GM19397 (cell line): ENCODE measurements at regions not wholly inside any gene's neighbourhood (a gene's known extent, or its start where the extent isn't known, plus 50 kb on each side); places are given as distances from the start of the nearest gene placed in this dataset.
A peak's percentile ranks its signal among the peaks of the same experiment; 100 is the strongest.

Experiments used
- ATAC-seq: cut with Tn5 transposase; IDR thresholded peaks from one replicate; pipeline ENCODE4 v1.9.1; 2021; ENCODE audit warnings: mild to moderate bottlenecking, moderate library complexity; ENCODE audit not compliant: unreplicated experiment

DNA sequence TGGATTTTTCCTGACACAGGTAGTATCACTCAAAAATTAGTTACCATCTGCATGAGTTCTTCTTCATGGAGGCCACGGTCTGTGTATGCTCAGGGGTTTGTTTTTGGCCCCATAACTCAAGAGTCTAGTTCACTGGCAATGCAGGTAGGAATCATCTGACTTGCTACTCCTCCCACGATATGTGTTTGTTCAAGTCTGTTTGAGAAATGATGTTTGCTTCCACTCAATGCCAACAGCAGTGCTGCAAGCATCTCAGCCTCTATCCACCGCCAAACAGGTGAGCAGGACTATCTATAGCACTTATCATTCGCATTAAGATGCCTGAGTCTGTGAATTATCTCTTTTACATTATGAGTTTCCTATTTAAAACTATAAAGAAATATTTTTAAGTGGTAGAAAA is 264.8 kb upstream of the PTGER4 start:
- ATAC-seq = no peak

DNA sequence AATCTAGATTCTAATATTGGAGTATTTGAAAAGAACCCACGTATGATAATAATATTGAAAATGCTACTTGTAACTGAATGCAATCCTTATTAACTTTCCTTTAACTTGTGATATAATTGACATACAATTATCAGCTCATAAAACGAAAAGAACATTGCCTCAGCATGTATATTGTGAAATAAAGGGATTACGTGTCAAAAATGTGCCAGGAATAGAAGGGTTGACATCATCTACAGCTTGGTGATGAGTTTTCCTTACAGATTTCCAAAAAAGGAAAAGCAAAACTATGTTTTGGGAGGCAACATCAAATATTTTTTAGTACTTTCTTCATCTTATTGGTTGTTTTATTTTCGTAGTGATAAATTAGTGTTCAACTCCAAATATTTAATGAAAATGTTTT is 266.0 kb upstream of the PTGER4 start:
- ATAC-seq = no peak

DNA sequence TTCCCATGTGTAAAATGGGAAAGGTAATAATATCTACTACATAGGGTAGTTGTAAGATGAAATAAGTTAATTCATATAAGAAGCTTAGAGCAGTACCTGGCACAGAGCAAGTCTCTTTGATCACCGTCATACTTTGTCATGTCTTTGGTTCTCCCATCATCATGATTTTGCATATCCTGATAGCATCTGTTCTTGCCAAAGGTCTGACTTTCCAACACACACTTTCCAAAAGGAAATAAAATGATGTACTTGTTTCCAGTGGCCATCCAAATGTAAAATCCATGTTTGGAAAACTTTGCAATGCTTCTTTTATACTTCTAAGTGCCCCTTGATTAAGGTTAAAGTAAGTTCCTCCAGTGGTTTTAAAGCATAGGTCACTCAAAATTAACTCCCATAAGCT is 266.9 kb upstream of the PTGER4 start:
- no peak for ATAC-seq

DNA sequence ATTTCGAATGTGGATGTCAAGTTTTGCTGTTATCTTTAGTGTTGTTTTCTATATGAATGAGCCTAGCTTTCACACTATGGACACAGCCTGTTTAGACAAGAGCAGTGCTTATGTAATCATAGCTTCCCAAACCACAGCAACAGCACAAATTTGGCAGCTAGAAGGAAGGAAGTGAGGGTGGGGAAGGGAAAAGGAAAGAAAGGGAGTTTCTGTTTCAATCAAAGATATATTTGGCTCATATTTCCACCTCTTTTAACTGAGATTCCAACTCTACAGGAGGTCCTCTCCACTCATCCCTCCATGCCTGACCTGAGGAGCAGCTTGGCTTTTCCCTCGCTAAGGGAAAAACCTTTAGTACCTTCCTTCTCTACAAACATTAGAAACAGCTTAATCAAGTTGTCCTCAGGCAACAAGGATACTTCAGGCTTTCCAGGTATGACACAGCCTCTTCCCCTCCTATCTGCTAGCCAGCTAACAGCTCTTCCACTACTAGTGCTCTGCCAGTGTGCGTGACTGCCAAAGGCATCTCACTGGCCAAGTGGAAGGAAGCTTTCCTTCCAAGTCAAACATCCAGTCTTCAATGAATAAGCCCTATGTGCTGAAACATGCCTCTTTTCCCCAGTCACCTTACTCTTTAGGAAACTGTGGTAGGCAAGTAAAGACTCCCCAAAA is 268.6 kb upstream of the PTGER4 start:
- no peak for ATAC-seq

DNA sequence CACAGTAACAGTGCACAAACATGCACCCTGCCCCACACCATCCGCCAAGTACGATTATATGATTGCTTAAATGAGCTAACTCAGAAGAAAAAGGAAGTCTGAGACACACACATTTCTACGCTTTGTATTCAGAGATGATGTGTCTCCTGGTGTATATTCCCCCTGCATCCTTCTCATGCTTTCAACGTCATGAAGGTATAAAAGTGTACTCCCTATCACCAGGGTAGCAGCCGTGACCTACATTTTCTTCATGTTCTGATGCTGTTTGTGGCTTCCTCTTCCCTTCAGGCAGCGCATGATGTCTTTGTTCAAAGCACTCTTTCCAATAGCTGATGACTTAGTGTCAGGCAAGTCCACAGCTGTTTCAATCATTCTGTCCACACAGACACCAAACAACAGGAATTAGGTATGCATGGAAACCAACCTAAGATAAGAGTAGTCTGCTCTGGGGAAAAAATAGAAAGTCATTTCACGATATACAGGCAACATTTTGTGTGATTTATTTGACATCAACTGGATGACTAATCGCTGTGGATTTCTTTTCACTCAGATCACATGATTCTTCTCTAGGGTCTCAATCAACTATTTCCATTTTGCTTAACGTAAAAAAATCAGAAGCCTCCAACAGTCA is 269.4 kb upstream of the PTGER4 start:
- no peak for ATAC-seq

DNA sequence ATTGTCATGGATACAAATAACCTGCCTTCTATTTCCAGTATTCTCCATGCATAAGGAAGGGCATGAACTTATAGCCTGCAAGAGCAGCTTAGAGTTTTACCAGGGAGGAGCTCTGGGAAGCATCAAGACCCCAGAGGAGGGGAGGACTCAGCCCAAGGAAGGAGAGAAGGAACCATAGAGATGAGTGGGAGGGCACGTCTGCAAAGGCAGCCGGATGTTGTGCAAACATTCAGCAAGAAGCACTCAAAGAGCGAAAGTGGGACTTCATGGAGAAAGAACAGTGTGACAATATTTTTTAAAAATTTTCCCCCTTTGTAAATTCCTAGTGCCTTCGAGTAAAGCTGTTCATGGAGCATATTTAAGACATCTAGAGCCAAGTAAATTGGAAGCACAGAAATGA is 270.1 kb upstream of the PTGER4 start:
- no peak for ATAC-seq

DNA sequence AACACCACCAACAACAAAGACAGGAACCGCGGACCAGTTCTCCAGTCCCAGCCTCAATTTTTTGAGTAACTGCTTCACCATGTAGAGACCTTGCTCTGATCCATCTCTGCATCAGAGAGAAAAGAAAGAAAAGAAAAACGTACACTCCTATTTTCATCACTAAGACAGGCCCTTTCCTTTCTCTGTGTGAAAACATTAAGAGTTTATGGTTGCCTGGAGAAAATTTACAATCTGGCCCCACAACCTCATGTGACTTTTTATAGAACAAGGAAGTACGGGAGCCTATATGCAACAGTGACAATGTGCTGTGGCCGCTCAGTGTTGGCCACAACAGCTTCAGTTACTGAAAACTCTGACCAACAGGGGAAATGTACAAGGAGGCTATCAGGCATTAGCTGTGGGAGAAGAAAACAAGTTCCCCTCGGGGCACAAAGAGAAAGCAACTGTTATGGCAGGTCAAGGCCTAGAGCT is 272.9 kb upstream of the PTGER4 start:
- ATAC-seq = peak; percentile 45

DNA sequence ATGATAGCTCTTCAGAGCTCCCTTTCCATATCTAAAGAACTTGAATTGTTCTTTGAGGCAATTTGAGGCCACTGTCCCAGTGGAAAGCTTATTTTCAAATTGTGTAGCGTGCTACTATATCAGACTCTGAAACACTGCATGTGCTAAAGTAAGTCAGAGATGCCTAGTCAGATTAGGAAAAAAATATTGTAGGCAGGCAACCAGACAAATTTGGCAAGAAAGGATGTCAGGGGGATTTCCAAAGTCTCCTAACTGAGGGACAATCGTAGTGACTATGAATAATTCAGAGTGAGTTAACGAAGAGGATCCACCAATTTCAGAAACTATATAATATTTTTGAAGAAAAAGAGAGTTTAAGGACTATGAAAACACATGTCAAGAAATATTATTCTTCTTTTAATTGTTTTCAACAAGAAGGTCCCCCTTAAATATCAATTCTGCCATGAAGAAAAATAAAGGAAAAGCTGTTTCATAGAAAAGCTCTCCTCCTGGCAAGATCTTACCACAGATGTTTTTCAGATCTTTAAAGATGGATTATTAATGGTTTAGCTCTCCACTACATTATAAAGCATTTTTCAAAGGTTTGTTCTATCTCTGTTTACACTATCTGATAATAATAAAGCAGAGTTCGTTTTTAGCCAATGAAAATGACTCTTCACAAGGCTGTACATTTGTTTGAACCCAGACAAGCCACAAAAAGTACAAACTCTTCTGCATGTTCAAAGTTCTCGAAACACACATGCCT is 273.5 kb upstream of the PTGER4 start:
- ATAC-seq = no peak

DNA sequence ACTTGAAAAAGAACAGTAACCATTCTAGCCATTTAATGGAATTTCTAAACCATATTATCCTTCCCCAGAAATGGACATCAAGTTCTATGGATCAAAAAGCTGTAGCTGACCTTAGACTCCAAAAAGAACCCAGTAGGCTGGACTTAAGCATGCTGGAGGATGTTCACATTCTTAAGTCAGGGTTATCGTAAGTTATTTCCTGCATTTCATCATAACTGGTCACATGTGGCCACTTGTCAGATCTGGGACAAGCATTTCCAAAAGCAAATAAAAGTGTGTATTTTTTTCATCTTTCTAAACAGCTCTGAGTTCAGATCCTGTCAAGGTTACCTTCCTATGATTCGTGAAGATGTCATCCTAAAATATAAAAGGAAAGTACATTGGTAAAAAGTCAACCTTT is 274.5 kb upstream of the PTGER4 start:
- no peak for ATAC-seq

DNA sequence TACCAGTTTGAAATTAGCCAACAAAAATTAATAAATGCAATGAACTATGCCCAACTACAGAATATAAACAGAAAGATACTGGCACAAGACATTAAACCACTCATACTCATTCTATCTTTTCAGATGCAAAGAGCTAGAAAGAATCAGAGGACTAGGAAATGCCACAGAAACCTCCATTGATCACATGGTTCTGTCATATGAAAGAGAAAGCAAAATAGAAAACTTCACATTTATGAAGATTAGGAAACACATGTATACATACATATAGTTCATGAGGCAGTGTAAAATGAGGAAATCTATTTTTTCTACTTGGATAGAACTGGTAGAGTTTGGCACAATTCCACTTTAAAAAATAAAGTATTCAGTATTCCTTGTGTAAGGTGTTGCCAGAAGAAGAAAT is 275.1 kb upstream of the PTGER4 start:
- ATAC-seq = peak; percentile 62

DNA sequence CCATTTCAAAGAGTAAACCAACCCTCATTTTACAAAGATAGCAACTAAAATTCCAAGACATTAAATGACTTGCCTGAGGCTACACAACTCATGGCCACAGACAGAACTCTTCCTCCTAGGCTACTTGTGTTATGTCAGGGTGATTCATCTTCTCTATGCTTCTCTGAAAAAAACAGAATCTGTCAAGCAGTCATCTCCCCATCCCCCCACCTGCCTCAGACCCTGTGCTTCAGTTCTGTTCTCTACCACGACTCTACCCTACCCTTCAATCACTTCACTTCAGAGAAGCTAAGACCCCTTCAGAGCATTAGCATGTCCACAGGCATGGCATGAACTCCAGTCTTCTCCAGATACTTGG is 277.7 kb upstream of the PTGER4 start:
- no peak for ATAC-seq

DNA sequence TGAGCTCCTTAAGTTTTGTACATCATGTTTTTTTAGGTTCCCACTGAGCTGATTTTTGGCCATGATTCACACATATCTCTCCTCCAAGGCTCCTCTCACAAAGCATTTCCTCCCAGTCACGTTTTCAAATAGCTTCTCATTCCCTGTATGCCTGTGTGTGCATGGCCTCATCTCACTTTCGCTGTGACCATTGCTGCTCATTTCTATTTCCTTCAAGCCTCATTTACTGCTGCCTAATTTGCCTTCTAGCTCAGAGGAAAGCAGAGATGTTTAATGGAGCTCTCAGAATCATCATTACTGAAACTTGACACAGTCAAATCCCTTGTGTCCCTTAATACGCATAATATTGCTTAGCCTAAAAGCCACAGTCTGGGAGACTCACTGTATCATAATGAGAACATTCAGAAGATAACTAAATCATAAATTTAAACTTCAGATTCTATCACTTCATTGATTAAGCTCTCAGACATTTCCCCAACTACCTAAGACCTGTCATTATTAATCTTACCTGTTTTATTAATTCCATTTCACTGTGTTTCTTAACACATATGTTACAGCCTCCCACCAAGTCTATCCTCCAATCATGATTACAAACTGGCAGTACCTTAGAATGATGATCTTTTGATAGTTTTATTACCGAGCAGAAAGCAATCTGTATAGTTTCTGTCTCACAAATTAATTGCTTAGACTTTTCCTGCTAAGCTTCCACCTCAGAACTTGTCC is 278.3 kb upstream of the PTGER4 start:
- peak; percentile 46 for ATAC-seq

DNA sequence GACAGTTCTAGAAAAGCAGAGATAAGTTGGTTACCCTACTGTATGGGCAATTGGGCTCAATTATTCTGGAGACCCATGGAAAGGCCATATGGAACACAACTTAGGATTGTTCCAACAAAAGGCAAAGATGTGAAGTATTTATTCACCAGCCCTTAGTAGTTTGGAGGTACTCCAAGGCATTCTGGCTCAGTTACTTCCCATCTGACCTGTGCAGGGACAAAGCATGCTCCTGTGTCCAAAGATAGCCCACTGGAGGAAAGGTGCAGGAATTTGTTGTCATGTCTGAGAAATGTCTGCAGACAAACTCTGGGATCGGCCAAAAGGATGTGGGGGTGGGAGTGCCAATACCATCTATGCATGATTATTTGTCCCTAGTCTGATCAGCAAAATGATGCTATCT is 279.5 kb upstream of the PTGER4 start:
- ATAC-seq = no peak

DNA sequence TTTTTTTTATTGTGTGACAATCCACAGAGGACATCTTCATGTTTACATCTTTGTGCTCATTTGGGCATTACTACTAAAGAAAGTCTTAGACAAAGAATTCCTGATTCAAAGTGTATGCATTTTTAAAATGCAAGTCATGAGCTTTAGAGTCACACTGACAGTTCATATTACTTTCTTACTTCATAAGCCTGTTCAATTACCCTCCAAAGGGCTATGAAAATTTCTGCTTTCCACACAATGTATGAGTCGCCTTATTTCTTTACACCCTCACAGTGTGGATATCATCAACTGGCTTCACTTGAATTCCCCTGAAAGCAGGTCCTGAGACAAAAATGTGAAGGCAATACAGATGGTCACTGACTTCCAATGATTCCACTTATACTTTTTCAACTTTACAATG is 280.4 kb upstream of the PTGER4 start:
- ATAC-seq = no peak

DNA sequence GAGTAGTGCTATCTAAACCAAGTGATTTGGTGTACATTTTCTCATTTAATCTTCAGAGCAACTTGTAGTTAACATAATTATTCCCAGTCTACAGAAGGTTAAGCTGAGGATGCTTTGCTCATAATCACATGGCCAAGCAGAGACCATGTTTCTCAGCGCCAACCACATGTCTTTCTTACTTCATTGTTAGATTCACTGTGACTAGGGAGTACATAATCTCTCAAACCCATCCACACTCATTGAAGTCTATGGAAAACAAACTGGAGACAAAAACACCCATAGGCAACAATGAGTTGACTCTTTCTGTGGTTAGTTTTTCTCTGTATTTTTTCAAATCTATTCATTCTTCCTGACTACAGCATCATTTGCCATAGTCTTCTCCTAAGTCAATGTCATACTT is 281.7 kb upstream of the PTGER4 start:
- ATAC-seq = no peak

DNA sequence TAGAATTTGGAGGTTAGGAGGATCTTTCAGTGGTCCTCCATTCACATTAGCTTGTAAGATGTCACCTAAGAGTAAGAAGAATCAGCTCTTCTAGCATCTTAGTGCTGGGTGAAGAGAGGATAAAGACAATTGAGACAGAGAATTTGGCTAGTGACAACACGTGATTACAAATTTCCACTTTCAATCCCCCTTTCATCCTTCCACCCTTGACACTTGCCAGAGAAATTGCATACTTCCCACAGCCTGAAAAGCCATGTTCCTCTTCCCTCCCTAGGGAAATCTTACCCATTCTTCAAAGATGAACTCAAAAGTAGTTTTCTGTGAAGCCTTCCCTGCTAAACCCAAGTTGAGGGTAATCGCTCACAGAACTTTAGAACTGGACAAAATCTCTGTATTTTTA is 282.6 kb upstream of the PTGER4 start:
- no peak for ATAC-seq

DNA sequence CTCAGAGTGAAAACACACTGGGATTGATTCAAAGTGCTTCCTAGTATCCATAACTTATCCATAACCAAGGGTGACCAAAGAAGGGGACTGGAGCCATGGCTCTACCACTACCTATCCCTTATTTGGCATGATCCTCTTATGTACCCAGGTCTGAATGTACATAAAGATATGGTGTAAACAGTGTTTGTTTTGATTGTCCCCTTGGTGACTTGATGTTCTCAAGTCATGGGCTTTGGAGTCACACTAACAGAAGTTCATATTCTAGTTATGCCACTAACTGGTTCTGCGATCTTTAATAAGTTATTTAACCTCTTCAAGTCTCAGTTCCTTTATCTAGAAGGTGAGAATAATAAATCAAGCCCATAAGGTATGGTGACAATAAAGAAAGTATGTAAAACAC is 283.4 kb upstream of the PTGER4 start:
- no peak for ATAC-seq

DNA sequence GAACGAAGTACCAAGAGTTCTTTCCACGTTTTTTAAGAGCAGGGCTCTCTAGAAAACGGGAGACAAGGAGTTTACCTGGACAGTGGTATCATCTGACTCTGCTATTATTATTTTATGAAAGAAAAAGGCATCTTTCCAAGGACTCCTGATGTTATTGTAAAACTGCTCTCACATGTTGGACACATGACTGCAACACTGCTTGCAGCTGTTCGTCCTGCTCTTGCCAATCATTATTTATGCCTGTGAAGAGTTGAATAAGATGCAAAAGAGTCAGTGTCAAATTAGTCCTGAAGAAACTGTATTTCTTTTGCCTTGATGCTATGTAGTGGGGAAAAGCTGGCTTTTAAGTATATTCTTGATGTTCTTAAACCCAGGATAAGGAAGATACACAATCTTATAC is 284.5 kb upstream of the PTGER4 start:
- no peak for ATAC-seq

DNA sequence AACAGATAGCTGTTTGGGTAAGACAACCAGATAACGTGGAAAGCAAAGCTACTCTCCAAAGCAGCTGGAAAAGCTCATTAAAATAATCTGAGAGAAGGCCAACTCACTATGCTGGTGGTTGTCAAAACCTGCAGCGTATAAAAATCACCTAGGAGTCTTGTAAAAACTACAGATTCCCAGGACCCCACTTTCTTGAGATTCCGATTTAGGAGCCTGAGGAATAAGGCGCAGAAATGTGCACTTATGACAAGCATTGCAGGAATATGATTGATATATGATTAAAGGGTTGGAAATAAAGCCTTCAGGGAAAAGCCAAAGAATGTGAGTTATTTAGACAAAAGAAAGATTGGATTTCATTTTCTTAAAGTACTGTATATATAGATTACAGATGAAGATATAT is 285.0 kb upstream of the PTGER4 start:
- ATAC-seq = no peak

DNA sequence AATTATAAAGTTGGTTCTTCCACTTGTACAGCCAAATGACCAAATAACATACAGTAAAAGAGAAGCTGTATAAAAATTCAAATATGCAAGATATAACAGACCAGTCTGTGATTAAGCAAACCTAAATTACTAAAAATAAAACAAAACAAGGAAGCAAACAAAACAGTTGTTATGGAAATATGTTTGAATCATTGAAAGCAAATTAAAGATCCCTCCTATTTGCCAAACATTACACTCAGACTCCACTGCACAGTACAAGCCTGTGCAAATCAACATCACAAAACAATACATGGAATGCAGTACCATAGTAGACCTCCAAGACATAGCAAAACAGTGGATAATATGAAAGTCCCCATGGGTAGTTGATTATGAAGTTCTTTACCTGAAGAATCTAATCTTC is 288.1 kb upstream of the PTGER4 start:
- no peak for ATAC-seq

DNA sequence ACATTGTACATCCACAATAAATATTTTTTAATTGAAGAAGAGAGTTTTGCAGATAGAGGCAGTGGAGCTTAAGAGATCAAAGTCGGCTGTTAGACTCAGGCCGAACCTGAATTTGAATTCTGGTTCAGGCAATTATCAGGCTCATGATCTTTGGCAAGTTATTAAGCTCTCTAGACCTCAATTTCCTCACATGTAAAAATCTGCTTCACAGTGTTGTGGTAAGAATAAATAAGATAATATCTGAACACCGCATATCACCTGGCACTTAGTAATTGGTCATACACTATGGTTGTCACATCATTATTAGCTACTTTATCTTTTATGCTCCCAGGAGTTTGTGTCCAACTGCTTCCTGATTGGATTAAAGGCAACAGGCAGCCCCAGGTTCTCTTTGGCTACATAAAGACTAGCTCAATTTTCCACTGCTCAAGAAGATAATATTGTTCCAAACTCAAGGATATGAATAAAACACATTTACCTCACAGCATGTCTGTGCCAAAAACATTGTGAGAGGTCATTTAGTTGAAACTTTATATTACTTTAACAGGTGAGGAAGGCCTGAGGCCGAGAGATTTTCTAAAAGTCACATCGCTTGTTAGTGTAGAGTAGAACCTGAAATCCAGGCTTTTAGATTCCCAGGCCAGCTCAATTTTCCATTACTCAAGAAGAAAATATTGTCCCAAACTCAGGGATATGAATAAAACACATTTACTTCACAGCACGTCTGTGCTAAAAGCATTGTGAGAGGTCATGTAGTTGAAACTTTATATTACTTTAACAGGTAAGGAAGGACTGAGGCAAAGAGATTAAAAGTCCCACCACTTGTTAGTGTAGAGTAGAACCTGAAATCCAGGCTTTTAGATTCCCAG is 289.2 kb upstream of the PTGER4 start:
- ATAC-seq = no peak
